ENCODE measurements at regions not wholly inside any gene's neighbourhood (a gene's known extent, or its start where the extent isn't known, plus 50 kb on each side); places are given as distances from the start of the nearest gene placed in this dataset.

DNA sequence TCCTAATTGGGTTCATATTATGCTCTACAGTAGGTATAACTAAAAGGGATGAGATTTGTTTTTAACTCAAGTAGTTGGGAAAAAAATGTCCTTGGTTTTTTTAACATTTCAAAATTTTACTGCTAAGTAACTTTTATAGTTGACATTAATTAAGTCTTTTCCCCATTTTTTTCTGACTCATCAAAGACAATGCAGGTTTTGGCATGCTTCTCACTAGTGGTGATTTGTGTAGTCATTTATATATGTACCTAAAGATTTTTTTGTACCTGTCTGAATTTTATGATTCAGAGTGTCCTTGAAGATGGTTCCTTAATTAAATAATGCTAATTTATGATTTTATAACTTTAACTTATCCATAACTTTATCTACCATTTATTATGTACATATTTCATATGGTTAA is 882.3 kb upstream of the TMEFF2 start:
- TF ChIP-seq, protein P1, sequence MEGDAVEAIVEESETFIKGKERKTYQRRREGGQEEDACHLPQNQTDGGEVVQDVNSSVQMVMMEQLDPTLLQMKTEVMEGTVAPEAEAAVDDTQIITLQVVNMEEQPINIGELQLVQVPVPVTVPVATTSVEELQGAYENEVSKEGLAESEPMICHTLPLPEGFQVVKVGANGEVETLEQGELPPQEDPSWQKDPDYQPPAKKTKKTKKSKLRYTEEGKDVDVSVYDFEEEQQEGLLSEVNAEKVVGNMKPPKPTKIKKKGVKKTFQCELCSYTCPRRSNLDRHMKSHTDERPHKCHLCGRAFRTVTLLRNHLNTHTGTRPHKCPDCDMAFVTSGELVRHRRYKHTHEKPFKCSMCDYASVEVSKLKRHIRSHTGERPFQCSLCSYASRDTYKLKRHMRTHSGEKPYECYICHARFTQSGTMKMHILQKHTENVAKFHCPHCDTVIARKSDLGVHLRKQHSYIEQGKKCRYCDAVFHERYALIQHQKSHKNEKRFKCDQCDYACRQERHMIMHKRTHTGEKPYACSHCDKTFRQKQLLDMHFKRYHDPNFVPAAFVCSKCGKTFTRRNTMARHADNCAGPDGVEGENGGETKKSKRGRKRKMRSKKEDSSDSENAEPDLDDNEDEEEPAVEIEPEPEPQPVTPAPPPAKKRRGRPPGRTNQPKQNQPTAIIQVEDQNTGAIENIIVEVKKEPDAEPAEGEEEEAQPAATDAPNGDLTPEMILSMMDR (IDR thresholded peaks at IDR 0.05): no peak
- TF ChIP-seq ZFX (IDR thresholded peaks at IDR 0.05; ENCODE audit: borderline replicate concordance): no peak

Measured in 22Rv1 (cell line).